GM20000 (cell line): ENCODE measurements at regions not wholly inside any gene's neighbourhood (a gene's known extent, or its start where the extent isn't known, plus 50 kb on each side); places are given as distances from the start of the nearest gene placed in this dataset.

Source experiments
- DNase-seq: peaks from one replicate; pipeline ENCODE4 v3.0.0; 2012; ENCODE audit warnings: low spot score
- TF ChIP-seq, protein P1 (sequence below): IDR thresholded peaks from 2 replicates; pipeline ENCODE4 v1.5.1; 2012; ENCODE audit warnings: mild to moderate bottlenecking, control low read depth; ENCODE audit errors: extremely low read depth, missing control alignments

DNA sequence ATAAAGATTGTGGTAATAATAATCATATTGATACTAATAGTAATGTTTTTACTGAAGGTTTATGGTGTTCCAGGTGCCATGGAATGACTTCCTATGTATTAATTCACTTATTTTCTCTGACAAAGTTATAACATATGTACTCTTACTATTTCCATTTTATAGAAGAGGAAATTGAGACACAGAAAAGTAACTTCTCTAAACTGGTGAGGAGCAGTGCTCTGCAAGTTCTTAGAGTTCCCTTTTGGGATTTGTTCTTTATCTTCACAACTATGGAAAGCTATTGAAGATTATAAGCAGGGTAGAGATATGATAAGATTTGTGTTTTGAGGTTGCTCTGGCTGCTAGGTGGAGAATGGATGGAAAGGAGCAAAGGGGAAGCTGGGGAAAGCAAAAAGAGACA is 83.9 kb upstream of the OLFM4 start:
- no peak for DNase-seq
- TF ChIP-seq, protein P1, sequence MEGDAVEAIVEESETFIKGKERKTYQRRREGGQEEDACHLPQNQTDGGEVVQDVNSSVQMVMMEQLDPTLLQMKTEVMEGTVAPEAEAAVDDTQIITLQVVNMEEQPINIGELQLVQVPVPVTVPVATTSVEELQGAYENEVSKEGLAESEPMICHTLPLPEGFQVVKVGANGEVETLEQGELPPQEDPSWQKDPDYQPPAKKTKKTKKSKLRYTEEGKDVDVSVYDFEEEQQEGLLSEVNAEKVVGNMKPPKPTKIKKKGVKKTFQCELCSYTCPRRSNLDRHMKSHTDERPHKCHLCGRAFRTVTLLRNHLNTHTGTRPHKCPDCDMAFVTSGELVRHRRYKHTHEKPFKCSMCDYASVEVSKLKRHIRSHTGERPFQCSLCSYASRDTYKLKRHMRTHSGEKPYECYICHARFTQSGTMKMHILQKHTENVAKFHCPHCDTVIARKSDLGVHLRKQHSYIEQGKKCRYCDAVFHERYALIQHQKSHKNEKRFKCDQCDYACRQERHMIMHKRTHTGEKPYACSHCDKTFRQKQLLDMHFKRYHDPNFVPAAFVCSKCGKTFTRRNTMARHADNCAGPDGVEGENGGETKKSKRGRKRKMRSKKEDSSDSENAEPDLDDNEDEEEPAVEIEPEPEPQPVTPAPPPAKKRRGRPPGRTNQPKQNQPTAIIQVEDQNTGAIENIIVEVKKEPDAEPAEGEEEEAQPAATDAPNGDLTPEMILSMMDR: no peak

DNA sequence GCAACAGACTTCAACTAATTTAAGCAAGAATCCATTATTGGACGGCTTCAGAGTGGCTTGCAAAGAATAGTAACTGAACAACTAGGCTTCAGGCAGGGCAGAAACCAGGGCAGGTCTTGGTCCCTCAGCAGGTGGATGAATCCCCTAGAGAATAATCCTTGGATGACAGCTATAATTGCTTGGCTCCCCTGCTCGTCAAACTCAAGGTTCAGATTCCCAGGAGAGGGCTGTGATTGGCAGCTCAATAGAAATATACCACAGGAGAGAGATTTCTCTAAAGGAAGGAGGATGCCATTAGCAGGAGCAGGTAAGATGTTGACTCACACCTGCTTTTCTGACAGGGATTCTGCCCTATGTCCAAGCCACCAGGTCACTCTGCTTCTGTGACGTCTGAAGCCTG is 89.6 kb upstream of the PCDH8 start:
- TF ChIP-seq, protein P1: no peak
- DNase-seq: no peak

GRCh38 chr13:52936806-52937205 is 88.4 kb upstream of the PCDH8 start:
- DNase-seq: no peak
- TF ChIP-seq, protein P1: no peak

DNA sequence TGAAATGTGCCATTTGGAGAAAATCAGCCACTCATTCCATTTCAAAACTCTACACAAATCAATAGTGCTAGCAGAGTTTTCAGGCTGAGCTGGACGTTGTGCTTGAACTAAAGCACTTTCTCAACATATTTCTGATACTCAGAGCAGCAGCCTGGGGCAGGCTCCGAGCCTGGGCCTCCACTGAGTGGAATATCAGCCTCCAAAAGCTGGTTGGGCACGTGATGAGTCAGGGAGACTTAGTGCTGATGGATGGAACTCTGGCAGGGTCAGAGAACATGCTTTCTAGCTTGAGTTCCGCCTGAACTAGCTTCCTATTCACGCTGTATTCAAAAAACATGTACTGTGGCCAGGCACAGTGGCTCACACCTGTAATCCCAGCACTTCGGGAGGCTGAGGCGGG is 85.8 kb upstream of the PCDH8 start:
- no peak for DNase-seq
- TF ChIP-seq, protein P1: no peak

DNA sequence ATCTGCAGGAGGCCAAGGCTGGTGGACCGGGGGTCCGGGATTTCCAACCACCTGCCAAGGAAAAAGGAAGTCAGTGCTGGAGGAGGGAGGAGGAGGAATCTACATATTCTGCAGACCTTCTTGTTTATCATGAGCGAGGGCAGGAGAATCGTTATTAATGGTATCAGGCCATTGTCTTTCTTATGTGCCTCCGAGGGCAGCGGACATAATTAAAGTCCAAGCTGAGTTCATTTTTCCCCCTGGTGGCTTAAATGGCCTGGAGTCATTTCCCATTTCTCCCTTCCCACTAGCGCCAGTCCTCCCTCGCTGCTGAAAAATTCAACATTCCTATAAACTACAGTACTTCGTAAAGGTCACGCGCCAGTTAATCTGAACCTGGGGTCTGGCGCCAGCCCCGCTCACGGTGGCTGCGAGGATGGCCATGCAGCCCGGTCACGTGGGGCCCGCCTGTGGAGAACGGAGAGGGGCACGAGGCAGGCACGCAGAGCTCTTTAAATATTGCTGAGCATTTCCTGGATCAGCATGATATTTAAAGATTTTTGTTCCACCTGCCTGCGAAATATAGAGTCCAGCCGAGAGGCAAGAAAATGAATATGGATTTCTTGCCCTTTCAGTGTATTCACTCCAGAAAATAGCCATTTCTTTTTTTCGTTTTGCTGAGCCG is 85.2 kb upstream of the PCDH8 start:
- TF ChIP-seq, protein P1: no peak
- DNase-seq: no peak

GRCh38 chr13:52933099-52933498 is 84.7 kb upstream of the PCDH8 start:
- TF ChIP-seq, protein P1: no peak
- DNase-seq: no peak

DNA sequence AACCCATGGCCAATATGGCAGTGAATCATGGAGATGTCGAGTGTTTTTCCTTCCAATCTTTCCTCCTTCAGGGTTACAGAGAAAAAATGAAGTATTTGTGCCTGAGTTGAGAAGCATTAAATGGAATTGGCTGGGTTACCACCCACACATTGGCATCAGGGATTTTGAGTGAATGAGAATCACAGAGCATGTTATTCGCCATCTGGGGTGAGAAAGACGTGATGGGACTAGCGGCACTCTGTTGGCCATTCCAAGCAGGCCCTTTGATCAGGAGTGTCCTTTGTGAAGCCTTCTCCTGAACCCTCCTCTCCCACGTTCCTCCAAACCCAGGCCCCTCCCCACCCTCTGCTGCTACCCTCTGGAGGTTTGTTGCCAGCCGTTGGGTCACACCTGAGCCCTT is 84.2 kb upstream of the PCDH8 start:
- TF ChIP-seq, protein P1: no peak
- DNase-seq: no peak
